OCI-LY7 (cell line): ENCODE measurements at regions not wholly inside any gene's neighbourhood (a gene's known extent, or its start where the extent isn't known, plus 50 kb on each side); places are given as distances from the start of the nearest gene placed in this dataset.

Experiments used
- BruUV-seq: library from RNA; stranded (reverse); fragments of 400-500 nt; replicated peaks from 2 replicates; lab custom pipeline; 2021; lab: Mats Ljungman, UMichigan
- CTCF ChIA-PET: fragments of 300-600 bp; sonication (Branson Sonifier 250); formaldehyde crosslinking; loops from one replicate; lab custom pipeline; 2022; ENCODE audit warnings: antibody characterized with exemption; ENCODE audit not compliant: unreplicated experiment; lab: Charles Lee
- POLR2A ChIA-PET: fragments of 300-600 bp; sonication (Branson Sonifier 250); formaldehyde crosslinking; loops from one replicate; lab custom pipeline; 2022; ENCODE audit warnings: antibody characterized with exemption; lab: Charles Lee
- DNase-seq: peaks from one replicate; pipeline ENCODE4 v3.0.0-alpha.2; 2015; ENCODE audit warnings: low spot score
- H2AFZ ChIP-seq: fragments of 200-600 bp; sonication (generic), shearing (Covaris generic); 2 replicates; pipeline ENCODE4 v1.6.1; 2014; ENCODE audit warnings: mild to moderate bottlenecking, antibody characterized with exemption, low read length, moderate library complexity
- H3K27ac ChIP-seq: fragments of 200-600 bp; sonication (generic); 2 replicates; pipeline ENCODE4 v1.5.1; 2014; ENCODE audit warnings: mixed run types, low read depth, mild to moderate bottlenecking, moderate library complexity, low read length, inconsistent platforms; ENCODE audit not compliant: poor library complexity, severe bottlenecking
- H3K36me3 ChIP-seq: fragments of 200-600 bp; sonication (generic); 2 replicates; pipeline ENCODE4 v1.6.1; 2014; ENCODE audit warnings: mild to moderate bottlenecking, antibody characterized with exemption, low read length, moderate library complexity, mixed read lengths; ENCODE audit not compliant: insufficient read depth
- H3K4me1 ChIP-seq: fragments of 200-600 bp; sonication (generic); 2 replicates; pipeline ENCODE4 v1.5.1; 2014; ENCODE audit warnings: mild to moderate bottlenecking, low read length; ENCODE audit not compliant: insufficient read depth, poor library complexity, severe bottlenecking
- H3K4me2 ChIP-seq: fragments of 200-600 bp; sonication (generic); 2 replicates; pipeline ENCODE4 v1.6.1; 2014; ENCODE audit warnings: mild to moderate bottlenecking, low read length
- H3K4me3 ChIP-seq: fragments of 200-600 bp; sonication (generic); 2 replicates; pipeline ENCODE4 v1.5.1; 2014; ENCODE audit warnings: mild to moderate bottlenecking, low read depth, low read length; ENCODE audit not compliant: poor library complexity, severe bottlenecking
- H3K79me2 ChIP-seq: fragments of 200-600 bp; sonication (generic); 2 replicates; pipeline ENCODE4 v1.6.1; 2016; ENCODE audit warnings: low read depth, mild to moderate bottlenecking, low read length, moderate library complexity, mixed read lengths; ENCODE audit not compliant: insufficient read depth
- H3K9me2 ChIP-seq: fragments of 200-600 bp; sonication (generic); 2 replicates; pipeline ENCODE4 v1.6.1; 2016; ENCODE audit warnings: mild to moderate bottlenecking, low read length, mixed read lengths; ENCODE audit not compliant: insufficient read depth
- H3K9me3 ChIP-seq: fragments of 200-600 bp; sonication (generic); 2 replicates; pipeline ENCODE4 v1.6.1; 2014; ENCODE audit warnings: mild to moderate bottlenecking, mixed run types, low read length, mixed read lengths
- H4K20me1 ChIP-seq: fragments of 200-600 bp; sonication (generic); 2 replicates; pipeline ENCODE4 v1.6.1; 2014; ENCODE audit warnings: mild to moderate bottlenecking, antibody characterized with exemption, low read length, moderate library complexity, mixed read lengths; ENCODE audit not compliant: insufficient read depth
- EZH2phosphoT487 ChIP-seq: fragments of 200-600 bp; sonication (generic); IDR thresholded peaks from 2 replicates; pipeline ENCODE4 v1.6.1; 2018; ENCODE audit warnings: low read depth, borderline replicate concordance, mild to moderate bottlenecking, mixed run types, antibody characterized with exemption, low read length, moderate library complexity, mixed read lengths
- intact Hi-C: fragments of 100-400 bp; cut with micrococcal nuclease; formaldehyde crosslinking; loops from one replicate; pipeline ENCODE4 v1.10.0; 2022; ENCODE audit not compliant: unreplicated experiment
- TF ChIP-seq, protein P1 (sequence below): fragments of 200-600 bp; sonication (generic); conservative IDR thresholded peaks from 2 replicates; pipeline ENCODE4 v1.5.1; 2014; ENCODE audit warnings: mild to moderate bottlenecking, antibody characterized with exemption, low read length, moderate library complexity, mixed read lengths

GRCh38 chr21:28633839-28634555 is 358.7 kb downstream of the LTN1 start:
- Histone ChIP-seq H3K36me3 (no peaks in the 10 kb centered on the region), H3K4me2 (no peak overlapping the region), H3K4me1 (no peaks in the 10 kb centered on the region), H3K4me3 (no peak overlapping the region), H4K20me1 (no peaks in the 10 kb centered on the region), H3K9me2 (no peaks in the 10 kb centered on the region), H3K27ac (no peak overlapping the region), H3K79me2 (no peaks in the 10 kb centered on the region), H3K9me3 (no peaks in the 10 kb centered on the region), H2AFZ (no peak overlapping the region)
- ChIA-PET CTCF (no interaction called here), POLR2A (interaction anchor here (1.3 kb wide), 1 partner anchor 9 kb away, joined by 6 read pairs; no protein-coding TSS in a partner anchor)
- BruUV-seq, result no TSS peak
- no peak for DNase-seq
- intact Hi-C loops, result no loop called here
- no peak for TF ChIP-seq EZH2phosphoT487
- TF ChIP-seq, protein P1, sequence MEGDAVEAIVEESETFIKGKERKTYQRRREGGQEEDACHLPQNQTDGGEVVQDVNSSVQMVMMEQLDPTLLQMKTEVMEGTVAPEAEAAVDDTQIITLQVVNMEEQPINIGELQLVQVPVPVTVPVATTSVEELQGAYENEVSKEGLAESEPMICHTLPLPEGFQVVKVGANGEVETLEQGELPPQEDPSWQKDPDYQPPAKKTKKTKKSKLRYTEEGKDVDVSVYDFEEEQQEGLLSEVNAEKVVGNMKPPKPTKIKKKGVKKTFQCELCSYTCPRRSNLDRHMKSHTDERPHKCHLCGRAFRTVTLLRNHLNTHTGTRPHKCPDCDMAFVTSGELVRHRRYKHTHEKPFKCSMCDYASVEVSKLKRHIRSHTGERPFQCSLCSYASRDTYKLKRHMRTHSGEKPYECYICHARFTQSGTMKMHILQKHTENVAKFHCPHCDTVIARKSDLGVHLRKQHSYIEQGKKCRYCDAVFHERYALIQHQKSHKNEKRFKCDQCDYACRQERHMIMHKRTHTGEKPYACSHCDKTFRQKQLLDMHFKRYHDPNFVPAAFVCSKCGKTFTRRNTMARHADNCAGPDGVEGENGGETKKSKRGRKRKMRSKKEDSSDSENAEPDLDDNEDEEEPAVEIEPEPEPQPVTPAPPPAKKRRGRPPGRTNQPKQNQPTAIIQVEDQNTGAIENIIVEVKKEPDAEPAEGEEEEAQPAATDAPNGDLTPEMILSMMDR, result no peak

DNA sequence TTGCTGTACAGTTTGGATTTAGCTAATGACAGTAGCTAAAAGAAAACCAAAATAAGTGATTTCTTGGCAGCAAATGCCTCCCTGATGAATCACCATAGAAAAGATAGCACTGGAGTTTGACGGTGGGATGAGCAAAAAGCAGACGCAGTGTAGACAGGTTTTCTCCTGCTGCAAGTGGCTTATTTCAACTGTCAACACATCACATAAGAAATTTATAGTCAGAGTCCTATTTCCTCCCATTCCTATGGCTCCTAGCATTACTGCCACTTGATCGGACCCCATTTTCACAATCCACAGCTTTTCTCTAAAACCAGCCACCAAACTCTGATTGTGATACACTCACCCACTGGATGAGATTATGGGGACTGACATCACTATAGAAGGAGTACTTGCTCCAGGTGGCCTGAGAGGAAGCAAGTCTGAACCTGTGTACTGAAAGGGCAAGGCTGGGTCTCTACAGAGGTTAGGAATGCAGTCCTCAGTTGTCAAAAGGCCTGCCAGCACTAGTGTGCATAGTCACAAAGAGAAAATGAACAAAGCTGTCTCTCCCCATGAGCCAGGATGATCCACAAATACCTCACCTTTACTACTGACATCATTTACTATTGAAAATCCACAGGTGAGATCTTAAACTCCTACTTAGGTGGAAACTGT is 359.8 kb downstream of the LTN1 start:
- no peak overlapping the region for H3K4me2 ChIP-seq

DNA sequence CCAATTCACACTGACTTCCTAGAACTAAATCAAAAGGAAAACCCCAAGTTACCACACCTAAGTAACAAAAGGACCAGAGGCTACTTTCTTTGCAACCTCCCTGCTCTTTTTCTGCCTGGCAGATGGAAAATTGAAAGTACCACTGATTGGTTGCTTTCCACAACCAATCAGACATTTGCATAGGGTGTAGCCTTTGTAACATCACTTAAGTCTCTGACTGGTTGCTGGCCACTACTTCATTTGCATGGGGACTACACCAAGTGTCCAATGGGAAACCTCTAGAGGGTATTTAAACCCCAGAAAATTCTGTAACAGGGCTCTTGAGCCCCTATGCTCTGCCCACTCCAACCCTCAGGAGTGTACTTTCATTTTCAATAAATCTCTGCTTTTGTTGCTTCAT is 365.0 kb downstream of the LTN1 start:
- Histone ChIP-seq H3K4me1 (no peaks in the 10 kb centered on the region), H3K9me2 (no peaks in the 10 kb centered on the region), H3K79me2 (no peaks in the 10 kb centered on the region), H3K4me3 (no peak overlapping the region), H3K27ac (no peak overlapping the region), H2AFZ (no peak overlapping the region), H3K4me2 (no peak overlapping the region), H4K20me1 (no peaks in the 10 kb centered on the region), H3K9me3 (no peaks in the 10 kb centered on the region), H3K36me3 (no peaks in the 10 kb centered on the region)
- intact Hi-C loops, result no loop called here
- no TSS peak for BruUV-seq
- ChIA-PET POLR2A (no interaction called here), CTCF (no interaction called here)
- TF ChIP-seq, protein P1, result no peak
- TF ChIP-seq EZH2phosphoT487, result no peak
- DNase-seq, result no peak

More for the DNA sequence above, 359.8 kb downstream of the LTN1 start:
- no peaks in the 10 kb centered on the region for H3K9me2 ChIP-seq
- no peak for DNase-seq
- H3K9me3 ChIP-seq, result no peaks in the 10 kb centered on the region
- H3K27ac ChIP-seq, result no peak overlapping the region
- H3K4me3 ChIP-seq, result no peak overlapping the region
- POLR2A ChIA-PET, result no interaction called here
- intact Hi-C loops, result no loop called here
- BruUV-seq, result no TSS peak
- no peak for TF ChIP-seq EZH2phosphoT487
- no peak overlapping the region for H2AFZ ChIP-seq
- H3K36me3 ChIP-seq, result no peaks in the 10 kb centered on the region
- no peaks in the 10 kb centered on the region for H3K4me1 ChIP-seq
- CTCF ChIA-PET, result no interaction called here
- no peaks in the 10 kb centered on the region for H4K20me1 ChIP-seq
- no peaks in the 10 kb centered on the region for H3K79me2 ChIP-seq
